T-helper 2 cell treated with Interferon-gamma antibody and Interleukin-4, amounts not matched to agents 5 μg/mL and 100 μg/mL, for 36 hours (primary cell): ENCODE measurements at regions not wholly inside any gene's neighbourhood (a gene's known extent, or its start where the extent isn't known, plus 50 kb on each side); places are given as distances from the start of the nearest gene placed in this dataset.
"Not testable (repeated sequence)": the region's sequence is repeated elsewhere in the genome, so short reads cannot be mapped to it uniquely, and the experiment has no call there.

Source experiments
- DNase-seq: peaks from one replicate; pipeline ENCODE4 v3.0.0; 2021; ENCODE audit warnings: low spot score
- H3K27ac Mint-ChIP-seq: one replicate; pipeline ENCODE4 v1.8.0; 2021; ENCODE audit warnings: mild to moderate bottlenecking, mixed read lengths
- H3K27me3 Mint-ChIP-seq: one replicate; pipeline ENCODE4 v1.8.0; 2021; ENCODE audit warnings: low read depth, mixed read lengths
- H3K36me3 Mint-ChIP-seq: one replicate; pipeline ENCODE4 v1.8.0; 2021; ENCODE audit warnings: low read depth, mixed read lengths
- H3K4me1 Mint-ChIP-seq: one replicate; pipeline ENCODE4 v1.8.0; 2021; ENCODE audit warnings: low read depth, mixed read lengths
- H3K4me3 Mint-ChIP-seq: one replicate; pipeline ENCODE4 v1.8.0; 2022; ENCODE audit warnings: mild to moderate bottlenecking, moderate library complexity, mixed read lengths
- H3K9me3 Mint-ChIP-seq: one replicate; pipeline ENCODE4 v1.8.0; 2021; ENCODE audit warnings: mixed read lengths

DNA sequence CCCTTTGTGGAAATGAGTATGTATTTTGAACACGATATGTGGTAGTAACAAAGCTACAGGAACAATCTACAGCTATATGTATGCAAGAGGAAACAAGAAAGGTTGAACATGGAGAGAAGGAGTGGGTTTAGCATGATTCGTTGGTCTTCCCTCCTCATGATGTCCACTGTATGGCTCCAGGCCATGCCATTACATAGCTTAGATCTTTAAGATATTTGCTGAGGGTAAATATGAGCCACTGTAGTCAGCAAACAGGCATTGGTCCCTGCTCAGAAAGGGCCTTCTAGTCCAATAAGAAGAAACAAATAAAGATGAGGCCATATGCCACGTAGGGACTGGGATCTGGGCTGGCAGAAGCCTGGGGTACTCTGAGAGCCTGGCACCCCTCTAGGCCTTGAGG is 543.2 kb upstream of the SGCD start:
- H3K36me3 Mint-ChIP-seq = no peaks in the 10 kb centered on the region
- no peak overlapping the region for H3K4me3 Mint-ChIP-seq
- H3K9me3 Mint-ChIP-seq = no peaks in the 10 kb centered on the region
- H3K27me3 Mint-ChIP-seq = no peaks in the 10 kb centered on the region
- DNase-seq = no peak
- H3K27ac Mint-ChIP-seq = no peak overlapping the region
- no peaks in the 10 kb centered on the region for H3K4me1 Mint-ChIP-seq

DNA sequence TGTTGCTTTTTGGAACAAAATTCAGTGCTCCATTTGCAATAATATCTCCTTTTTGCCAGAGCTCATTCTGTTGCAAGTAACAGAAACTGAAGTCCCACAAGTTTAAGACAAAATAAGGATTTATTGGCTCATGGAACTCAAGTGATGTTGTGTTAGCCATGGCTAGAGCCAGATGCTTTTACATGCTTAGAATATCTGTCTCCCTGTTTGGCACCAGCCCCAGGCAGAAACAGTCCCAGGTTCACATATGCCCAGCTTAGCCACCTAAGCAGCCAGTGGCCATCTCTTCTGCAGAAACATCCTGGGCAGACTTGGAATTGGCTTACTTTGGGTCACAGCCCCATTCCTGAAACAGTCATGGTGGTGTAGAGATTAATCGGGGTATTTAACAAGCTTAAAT is 540.9 kb upstream of the SGCD start:
- Mint-ChIP-seq H3K27me3 (no peaks in the 10 kb centered on the region), H3K9me3 (no peaks in the 10 kb centered on the region), H3K36me3 (no peaks in the 10 kb centered on the region), H3K4me1 (no peaks in the 10 kb centered on the region), H3K4me3 (no peak overlapping the region), H3K27ac (no peak overlapping the region)
- no peak for DNase-seq

DNA sequence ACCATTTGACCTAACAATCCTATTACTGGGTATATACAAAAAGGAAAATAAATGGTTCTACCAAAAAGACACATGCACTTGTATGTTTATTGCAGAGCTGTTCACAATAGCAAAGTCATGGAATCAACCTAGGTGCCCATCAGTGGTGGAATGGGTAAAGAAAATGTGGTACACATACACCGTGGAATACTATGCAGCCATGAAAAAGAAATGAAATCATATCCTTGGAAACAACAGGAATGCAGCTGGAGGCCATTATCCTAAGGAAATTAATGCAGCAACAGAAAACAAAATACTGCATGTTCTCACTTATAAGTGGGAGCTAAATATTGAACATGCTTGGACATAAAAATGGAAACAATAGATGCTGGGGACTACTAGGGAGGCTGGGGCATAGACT is 534.1 kb upstream of the SGCD start:
- H3K27me3 Mint-ChIP-seq = no peaks in the 10 kb centered on the region
- no peak overlapping the region for H3K27ac Mint-ChIP-seq
- no peak overlapping the region for H3K4me3 Mint-ChIP-seq
- peaks cover 28% of the 10 kb centered on the region for H3K9me3 Mint-ChIP-seq
- H3K4me1 Mint-ChIP-seq = no peaks in the 10 kb centered on the region
- no peaks in the 10 kb centered on the region for H3K36me3 Mint-ChIP-seq
- no peak for DNase-seq

DNA sequence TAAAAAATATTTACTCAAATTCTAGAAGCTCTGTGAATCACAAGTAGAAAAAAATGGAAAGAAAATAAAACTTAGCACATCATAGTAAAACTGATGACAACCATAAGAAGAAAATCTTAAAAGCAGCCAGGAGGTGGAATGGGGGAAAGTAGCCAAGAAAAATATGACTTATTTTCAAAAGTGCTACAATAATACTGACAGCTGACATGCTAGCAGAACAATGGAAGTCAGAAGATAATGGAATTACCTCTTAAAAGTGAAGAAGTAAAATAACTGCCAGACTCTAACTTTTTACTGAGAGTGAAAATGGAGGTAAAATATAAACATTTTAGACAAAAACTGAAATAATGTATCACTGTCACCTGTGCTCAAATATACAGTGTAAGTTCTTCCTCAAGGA is 532.2 kb upstream of the SGCD start:
- Mint-ChIP-seq H3K27me3 (no peaks in the 10 kb centered on the region), H3K4me1 (no peaks in the 10 kb centered on the region), H3K27ac (no peak overlapping the region), H3K9me3 (peaks cover 31% of the 10 kb centered on the region), H3K4me3 (no peak overlapping the region), H3K36me3 (no peaks in the 10 kb centered on the region)
- no peak for DNase-seq

DNA sequence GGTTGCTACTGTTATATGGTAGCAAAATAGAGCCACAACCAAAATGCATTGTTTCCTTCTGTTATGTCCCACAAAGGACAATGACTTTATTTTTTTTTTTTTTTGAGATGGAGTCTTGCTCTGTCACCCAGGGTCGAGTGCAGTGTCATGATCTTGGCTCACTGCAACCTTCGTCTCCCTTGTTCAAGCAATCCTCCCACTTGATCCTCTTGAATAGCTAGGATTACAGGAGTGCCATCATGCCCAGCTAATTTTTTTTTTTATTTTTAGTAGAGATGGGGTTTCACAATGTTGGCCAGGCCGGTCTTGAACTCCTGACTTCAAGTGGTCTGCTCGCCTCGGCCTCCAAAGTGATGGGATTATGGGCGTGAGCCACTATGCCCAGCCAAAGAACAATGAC is 527.7 kb upstream of the SGCD start:
- DNase-seq = no peak
- H3K4me1 Mint-ChIP-seq = no peaks in the 10 kb centered on the region
- no peak overlapping the region for H3K27ac Mint-ChIP-seq
- no peaks in the 10 kb centered on the region for H3K27me3 Mint-ChIP-seq
- no peak overlapping the region for H3K4me3 Mint-ChIP-seq
- peaks cover 14% of the 10 kb centered on the region for H3K9me3 Mint-ChIP-seq
- H3K36me3 Mint-ChIP-seq = no peaks in the 10 kb centered on the region

DNA sequence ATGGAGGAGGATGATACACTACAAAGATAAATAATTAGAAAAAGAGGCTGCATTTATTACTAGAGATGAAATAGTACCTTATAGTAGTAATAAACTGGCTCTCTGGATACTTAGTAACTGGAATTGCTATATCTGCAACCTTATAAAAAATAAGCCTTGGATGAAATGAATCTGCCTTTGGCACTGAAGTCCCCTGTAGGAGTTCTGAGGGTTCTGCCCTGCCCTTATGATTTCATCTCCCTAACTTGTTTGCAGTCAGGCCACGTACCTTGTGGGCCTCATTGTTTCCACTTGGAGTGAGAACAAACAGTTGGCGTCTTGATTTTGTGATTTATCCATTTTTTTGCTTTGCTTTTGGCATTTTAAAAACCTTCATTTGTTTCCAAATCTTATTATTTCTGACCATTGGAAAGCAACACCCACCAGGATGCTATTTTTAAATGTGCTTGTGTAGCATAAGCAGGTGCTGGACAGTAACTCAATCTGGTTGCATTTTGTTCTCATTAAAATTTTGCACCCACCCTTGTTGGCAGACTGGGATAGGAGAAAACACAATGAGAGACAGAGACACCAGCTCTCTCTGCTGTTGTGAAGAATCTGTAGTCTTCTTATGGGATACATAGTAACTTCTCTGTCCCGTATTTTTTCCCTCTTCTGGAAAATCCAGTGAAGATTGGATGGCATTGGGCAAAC is 518.9 kb upstream of the SGCD start:
- H3K9me3 Mint-ChIP-seq = no peaks in the 10 kb centered on the region
- DNase-seq = no peak
- H3K4me1 Mint-ChIP-seq = no peaks in the 10 kb centered on the region
- no peaks in the 10 kb centered on the region for H3K27me3 Mint-ChIP-seq
- H3K27ac Mint-ChIP-seq = no peak overlapping the region
- no peaks in the 10 kb centered on the region for H3K36me3 Mint-ChIP-seq
- no peak overlapping the region for H3K4me3 Mint-ChIP-seq

DNA sequence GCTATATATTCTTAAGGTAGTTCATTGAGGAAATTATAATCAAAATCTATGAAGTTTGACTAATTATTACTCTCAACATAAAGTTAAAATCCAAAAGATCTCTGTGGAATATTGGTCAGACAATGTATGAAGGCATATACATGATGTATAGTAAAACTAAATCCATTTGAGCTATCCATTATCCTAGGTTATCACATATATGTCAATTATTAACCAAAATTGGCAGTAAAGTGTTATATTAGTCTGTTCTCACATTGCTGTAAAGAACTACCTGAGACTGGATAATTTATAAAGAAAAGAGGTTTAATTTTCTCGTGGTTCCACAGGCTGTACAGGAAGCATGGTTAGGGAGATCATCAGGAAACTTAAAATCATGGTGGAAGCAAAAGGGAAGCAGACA is 511.7 kb upstream of the SGCD start:
- H3K4me3 Mint-ChIP-seq = no peak overlapping the region

DNA sequence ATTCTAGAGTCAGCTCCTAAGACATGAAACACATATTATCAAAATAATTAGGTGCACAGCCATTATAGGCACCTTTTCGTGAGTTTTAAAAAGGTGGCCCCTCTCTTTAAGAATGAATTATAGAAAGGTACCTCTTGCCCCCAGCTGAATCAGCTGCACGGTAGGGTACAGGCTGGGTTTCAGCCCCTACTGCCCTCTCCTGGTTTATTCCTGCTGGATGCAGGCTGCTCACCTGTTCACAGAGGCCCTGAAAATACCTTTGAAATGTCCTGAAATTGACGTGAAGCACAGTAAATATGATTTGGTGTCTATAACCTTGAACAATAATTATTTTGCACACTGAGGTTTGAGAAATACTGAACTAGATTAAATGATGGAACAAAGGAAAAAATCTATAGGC is 504.8 kb upstream of the SGCD start:
- no peak for DNase-seq
- H3K4me1 Mint-ChIP-seq = no peaks in the 10 kb centered on the region
- H3K9me3 Mint-ChIP-seq = no peaks in the 10 kb centered on the region
- H3K27ac Mint-ChIP-seq = no peak overlapping the region
- no peaks in the 10 kb centered on the region for H3K36me3 Mint-ChIP-seq
- no peaks in the 10 kb centered on the region for H3K27me3 Mint-ChIP-seq
- no peak overlapping the region for H3K4me3 Mint-ChIP-seq

More for the DNA sequence above, 511.7 kb upstream of the SGCD start:
- Mint-ChIP-seq H3K9me3 (no peaks in the 10 kb centered on the region), H3K4me1 (no peaks in the 10 kb centered on the region), H3K27ac (no peak overlapping the region), H3K36me3 (no peaks in the 10 kb centered on the region), H3K27me3 (no peaks in the 10 kb centered on the region)
- DNase-seq = no peak

DNA sequence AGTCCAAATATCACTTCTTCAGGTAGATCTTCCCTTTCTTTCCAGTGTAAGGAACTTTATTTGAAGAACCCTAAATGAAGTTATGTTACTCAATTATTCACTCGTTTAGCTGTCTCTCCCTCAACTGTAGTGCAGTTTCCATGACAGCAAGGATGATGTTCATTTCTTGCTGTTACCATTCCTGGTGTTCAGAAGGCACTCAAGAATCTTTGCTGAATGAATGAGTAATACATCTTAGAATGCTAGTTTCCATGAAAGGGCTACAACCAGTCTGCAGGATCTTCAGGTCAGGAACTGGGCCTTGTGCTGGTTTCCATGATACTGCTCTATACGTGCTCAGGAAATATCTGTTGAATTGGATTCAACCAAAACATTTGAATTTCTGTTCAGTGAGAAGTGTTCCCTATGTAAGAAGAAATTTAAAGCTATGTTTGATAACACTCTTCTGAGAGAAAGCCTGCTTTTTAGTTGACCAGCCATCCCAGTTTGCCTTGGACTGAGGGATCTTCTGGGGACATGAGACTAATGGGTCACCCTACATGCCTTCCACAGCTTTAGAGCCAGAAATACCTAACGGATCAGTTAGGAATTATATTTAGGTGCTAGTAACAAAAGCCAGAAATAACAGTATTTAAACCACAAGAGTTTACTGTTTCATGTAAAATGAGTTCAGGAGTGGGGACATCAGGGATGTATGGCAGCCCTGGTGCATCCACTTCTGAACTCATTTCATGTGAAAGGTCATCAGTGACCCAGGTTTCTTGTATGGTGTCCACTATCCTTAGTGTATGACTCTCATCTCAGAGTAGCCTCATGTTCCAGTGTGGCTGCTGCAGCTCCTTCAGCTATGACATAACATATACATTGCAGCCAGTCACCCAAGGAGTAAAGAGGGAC is 500.1 kb upstream of the SGCD start:
- Mint-ChIP-seq H3K27ac (no peak overlapping the region), H3K4me3 (no peak overlapping the region), H3K36me3 (no peaks in the 10 kb centered on the region)

DNA sequence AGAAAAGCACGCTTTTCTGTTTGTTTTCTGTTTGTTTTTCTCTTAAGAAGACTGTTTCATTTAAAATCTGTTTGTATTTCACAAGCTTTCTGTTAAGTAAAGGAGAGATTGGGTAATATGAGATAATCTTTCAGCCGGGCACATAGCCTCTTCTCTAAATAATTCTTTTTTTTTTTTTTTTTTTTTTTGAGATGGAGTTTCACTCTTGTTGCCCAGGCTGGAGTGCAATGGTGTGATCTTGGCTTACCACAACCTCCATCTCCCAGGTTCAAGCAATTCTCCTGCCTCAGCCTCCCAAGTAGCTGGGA is 499.5 kb upstream of the SGCD start:
- DNase-seq, H3K27ac Mint-ChIP-seq, H3K36me3 Mint-ChIP-seq, H3K27me3 Mint-ChIP-seq, H3K4me1 Mint-ChIP-seq, H3K9me3 Mint-ChIP-seq, H3K4me3 Mint-ChIP-seq: not testable (repeated sequence)

More for the DNA sequence above, 500.1 kb upstream of the SGCD start:
- Mint-ChIP-seq H3K4me1 (no peaks in the 10 kb centered on the region), H3K27me3 (no peaks in the 10 kb centered on the region), H3K9me3 (no peaks in the 10 kb centered on the region)
- DNase-seq = no peak

DNA sequence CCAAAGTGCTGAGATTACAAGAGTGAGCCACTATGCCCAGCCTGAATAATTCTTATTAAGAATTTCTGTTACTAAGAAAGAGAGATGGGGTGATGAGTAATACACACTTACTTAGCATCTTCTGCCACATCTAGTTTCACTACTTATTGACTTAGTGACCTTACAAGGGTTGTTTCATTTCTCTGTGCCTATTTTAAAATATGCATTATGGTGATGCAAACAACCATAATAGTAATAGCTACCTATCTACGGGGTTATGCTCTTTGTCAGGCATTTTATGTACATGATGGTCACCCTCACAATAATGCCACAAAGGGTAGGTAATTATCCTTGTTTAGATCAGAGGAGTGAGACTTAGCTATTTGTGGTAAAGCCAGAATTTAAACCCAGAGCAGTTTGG is 499.0 kb upstream of the SGCD start:
- DNase-seq = no peak
- H3K4me3 Mint-ChIP-seq = no peak overlapping the region
- H3K27me3 Mint-ChIP-seq = no peaks in the 10 kb centered on the region
- H3K9me3 Mint-ChIP-seq = no peaks in the 10 kb centered on the region
- H3K4me1 Mint-ChIP-seq = no peaks in the 10 kb centered on the region
- no peaks in the 10 kb centered on the region for H3K36me3 Mint-ChIP-seq
- H3K27ac Mint-ChIP-seq = no peak overlapping the region

DNA sequence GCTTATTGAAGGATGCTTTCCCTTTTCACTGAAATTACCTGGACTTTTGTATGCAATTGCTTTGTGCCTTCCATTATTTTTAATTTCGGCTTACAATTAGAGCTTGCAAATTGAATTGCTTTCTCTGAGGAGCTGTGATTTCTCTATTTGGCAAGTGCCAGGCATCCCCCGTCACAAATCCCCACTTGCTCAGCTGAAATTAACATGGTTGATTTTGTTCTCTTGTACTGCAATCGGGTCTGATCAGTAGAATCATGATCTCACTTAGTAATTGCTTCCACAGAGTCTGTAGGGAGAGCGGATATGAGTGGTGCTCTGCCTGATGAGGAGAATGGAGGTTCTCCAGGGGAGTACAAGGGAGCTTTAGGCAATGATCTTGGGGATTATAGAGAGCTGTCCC is 495.5 kb upstream of the SGCD start:
- no peak for DNase-seq
- Mint-ChIP-seq H3K27ac (no peak overlapping the region), H3K9me3 (no peaks in the 10 kb centered on the region), H3K4me3 (no peak overlapping the region), H3K36me3 (no peaks in the 10 kb centered on the region), H3K4me1 (no peaks in the 10 kb centered on the region), H3K27me3 (no peaks in the 10 kb centered on the region)

DNA sequence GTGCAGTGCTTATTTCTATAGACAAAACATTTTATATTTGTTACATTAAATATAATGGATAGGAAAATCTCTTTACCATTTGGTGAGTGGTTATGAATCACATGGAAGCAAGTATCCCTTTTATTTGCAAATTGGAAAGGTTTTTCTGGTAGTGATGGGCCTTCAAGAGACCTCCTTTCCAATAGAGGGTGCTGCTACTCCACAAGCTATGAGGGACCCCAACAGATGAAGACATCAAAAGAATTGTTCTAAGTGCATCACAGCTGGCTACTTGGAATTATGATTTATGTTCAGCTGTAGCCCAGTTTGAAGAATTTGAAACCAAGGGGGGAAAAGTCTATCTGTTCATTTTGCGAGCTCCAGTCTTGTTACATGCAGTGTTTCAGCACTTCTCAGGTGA is 493.7 kb upstream of the SGCD start:
- Mint-ChIP-seq H3K4me1 (no peaks in the 10 kb centered on the region), H3K27ac (no peak overlapping the region)

DNA sequence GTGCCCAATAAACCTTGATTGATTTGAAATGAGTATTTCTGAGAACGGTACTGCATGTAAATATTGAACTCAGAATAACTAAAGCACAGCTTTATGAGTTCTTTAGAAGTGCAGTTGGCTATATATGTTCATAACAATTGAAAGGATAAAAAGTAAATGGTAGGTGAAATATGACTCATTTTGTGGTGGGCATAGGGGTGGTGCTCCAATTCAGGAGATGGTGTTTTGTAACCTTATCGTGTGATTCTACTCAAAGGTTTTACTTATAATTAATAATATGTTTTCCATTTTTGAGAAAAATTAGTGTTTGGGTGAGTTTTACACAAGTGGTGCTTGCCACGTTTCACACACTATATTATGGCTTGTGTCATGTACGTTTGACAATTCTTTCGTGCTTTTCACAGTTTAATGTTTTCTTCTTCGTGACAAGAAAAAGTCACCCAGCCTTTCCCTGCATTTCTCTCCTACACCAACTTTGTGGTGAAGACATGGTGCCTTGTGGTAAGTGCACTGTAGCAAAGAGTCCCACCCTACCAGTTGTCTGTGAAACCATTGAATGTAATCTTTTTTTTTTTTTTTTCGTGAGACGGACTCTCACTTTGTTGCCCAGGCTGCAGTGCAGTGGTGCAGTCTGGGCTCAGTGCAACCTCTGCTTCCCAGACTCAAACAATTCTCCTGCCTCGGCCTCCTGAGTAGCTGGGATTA is 492.5 kb upstream of the SGCD start:
- Mint-ChIP-seq H3K36me3 (no peaks in the 10 kb centered on the region), H3K9me3 (no peaks in the 10 kb centered on the region), H3K27me3 (no peaks in the 10 kb centered on the region), H3K27ac (no peak overlapping the region), H3K4me3 (no peak overlapping the region), H3K4me1 (no peaks in the 10 kb centered on the region)
- DNase-seq = no peak

More for the DNA sequence above, 493.7 kb upstream of the SGCD start:
- no peak for DNase-seq
- no peaks in the 10 kb centered on the region for H3K27me3 Mint-ChIP-seq
- H3K9me3 Mint-ChIP-seq = no peaks in the 10 kb centered on the region
- H3K4me3 Mint-ChIP-seq = no peak overlapping the region
- H3K36me3 Mint-ChIP-seq = no peaks in the 10 kb centered on the region
